GM23338 (cell line): ENCODE measurements at regions not wholly inside any gene's neighbourhood (a gene's known extent, or its start where the extent isn't known, plus 50 kb on each side); places are given as distances from the start of the nearest gene placed in this dataset. TPM values are rescaled to one million over a fixed set of nuclear protein-coding genes. Genes with fewer than 3 reads are reported as not detected.

Experiments used
- small RNA-seq: library from RNA; depleted of rRNA; stranded (forward); fragments of <200 nt; gene quantifications from one replicate; pipeline ENCODE3, GENCODE V24; 2014; ENCODE audit warnings: low replicate concordance

Small RNAs in the stretch of these regions (small RNA-seq; reads per million reads assigned to genes)
- gene PPIAP57, result not detected
